Smooth muscle cell (in vitro differentiated cells): ENCODE measurements at regions not wholly inside any gene's neighbourhood (a gene's known extent, or its start where the extent isn't known, plus 50 kb on each side); places are given as distances from the start of the nearest gene placed in this dataset.

ENCODE experiments used
- DNase-seq: peaks from one replicate; lab custom pipeline; 2025; ENCODE audit not compliant: unreplicated experiment; lab: John Stamatoyannopoulos, UW
- H2AFZ ChIP-seq: fragments of 200-600 bp; sonication (generic); 2 replicates; pipeline ENCODE4 v1.6.0; 2016; ENCODE audit warnings: antibody characterized with exemption, low read depth, mild to moderate bottlenecking
- H3F3A ChIP-seq: fragments of 200-600 bp; sonication (generic); 2 replicates; pipeline ENCODE4 v1.6.0; 2017; ENCODE audit warnings: antibody characterized with exemption, low read depth
- H3K27ac ChIP-seq: fragments of 200-600 bp; sonication (generic); 2 replicates; pipeline ENCODE4 v1.5.1; 2016; ENCODE audit warnings: low read depth, mild to moderate bottlenecking
- H3K27me3 ChIP-seq: fragments of 200-600 bp; sonication (generic); 2 replicates; pipeline ENCODE4 v1.6.1; 2016; ENCODE audit warnings: low read depth, mild to moderate bottlenecking
- H3K36me3 ChIP-seq: fragments of 200-600 bp; sonication (generic); 2 replicates; pipeline ENCODE4 v1.5.1; 2016; ENCODE audit warnings: low read depth
- H3K4me1 ChIP-seq: fragments of 200-600 bp; sonication (generic); 2 replicates; pipeline ENCODE4 v1.5.1; 2016; ENCODE audit warnings: low read depth
- H3K4me2 ChIP-seq: fragments of 200-600 bp; sonication (generic); 2 replicates; pipeline ENCODE4 v1.6.0; 2016; ENCODE audit warnings: mild to moderate bottlenecking
- H3K4me3 ChIP-seq: fragments of 200-600 bp; sonication (generic); 2 replicates; pipeline ENCODE4 v1.5.1; 2016; ENCODE audit warnings: mild to moderate bottlenecking
- H3K79me2 ChIP-seq: fragments of 200-600 bp; sonication (generic); 2 replicates; pipeline ENCODE4 v1.6.0; 2016; ENCODE audit warnings: low read depth, mild to moderate bottlenecking
- H3K9ac ChIP-seq: fragments of 200-600 bp; sonication (generic); 2 replicates; pipeline ENCODE4 v1.6.0; 2016; ENCODE audit warnings: low read depth
- H3K9me3 ChIP-seq: fragments of 200-600 bp; sonication (generic); replicated peaks from 2 replicates; pipeline ENCODE4 v1.5.1; 2016; ENCODE audit warnings: low read depth
- H4K20me1 ChIP-seq: fragments of 200-600 bp; sonication (generic); 2 replicates; pipeline ENCODE4 v1.6.0; 2016; ENCODE audit warnings: low read depth
- WGBS: methylation state at CpG from one replicate; pipeline ENCODE4 v1.1.7; 2016; ENCODE audit warnings: low lambda C conversion rate; 5-methylcytosine and 5-hydroxymethylcytosine counted together
- TF ChIP-seq, protein P1 (sequence below): fragments of 200-600 bp; sonication (generic); IDR thresholded peaks from 2 replicates; pipeline ENCODE4 v1.5.1; 2017; ENCODE audit warnings: borderline replicate concordance, mild to moderate bottlenecking, antibody characterized with exemption; ENCODE audit not compliant: insufficient read depth, poor library complexity, severe bottlenecking

DNA sequence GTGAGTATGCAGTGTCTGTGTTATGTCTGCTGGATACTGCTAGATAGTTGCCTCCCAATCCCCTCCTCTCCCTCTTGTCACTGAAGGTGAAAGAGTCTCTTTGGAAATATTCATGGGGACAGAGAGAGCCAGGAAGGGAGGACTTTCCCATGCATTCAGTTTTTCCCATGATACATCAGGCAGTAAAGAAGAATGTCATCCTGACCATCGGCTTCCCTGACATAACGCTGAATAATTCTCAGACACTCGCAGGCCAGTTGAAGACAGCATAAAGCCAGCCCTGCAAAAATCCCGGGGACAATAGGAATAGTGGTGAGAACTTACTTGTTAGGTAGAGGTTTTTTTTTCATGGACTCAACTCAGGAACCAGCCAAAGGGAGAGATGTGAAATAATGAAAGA, 58.1 kb downstream of the KLF4 start:
- Histone ChIP-seq H3K4me3 (no peak overlapping the region), H3K4me1 (no peaks in the 10 kb centered on the region), H3K79me2 (no peaks in the 10 kb centered on the region), H3K27me3 (no peaks in the 10 kb centered on the region), H3K4me2 (no peak overlapping the region), H3F3A (no peaks in the 10 kb centered on the region), H2AFZ (no peak overlapping the region), H3K36me3 (no peaks in the 10 kb centered on the region), H3K9me3 (no peaks in the 10 kb centered on the region), H3K9ac (no peak overlapping the region), H3K27ac (no peak overlapping the region), H4K20me1 (no peaks in the 10 kb centered on the region)
- DNase-seq = no peak
- 86% methylated on average over 4 of the region's 4 CpGs for WGBS
- TF ChIP-seq, protein P1, sequence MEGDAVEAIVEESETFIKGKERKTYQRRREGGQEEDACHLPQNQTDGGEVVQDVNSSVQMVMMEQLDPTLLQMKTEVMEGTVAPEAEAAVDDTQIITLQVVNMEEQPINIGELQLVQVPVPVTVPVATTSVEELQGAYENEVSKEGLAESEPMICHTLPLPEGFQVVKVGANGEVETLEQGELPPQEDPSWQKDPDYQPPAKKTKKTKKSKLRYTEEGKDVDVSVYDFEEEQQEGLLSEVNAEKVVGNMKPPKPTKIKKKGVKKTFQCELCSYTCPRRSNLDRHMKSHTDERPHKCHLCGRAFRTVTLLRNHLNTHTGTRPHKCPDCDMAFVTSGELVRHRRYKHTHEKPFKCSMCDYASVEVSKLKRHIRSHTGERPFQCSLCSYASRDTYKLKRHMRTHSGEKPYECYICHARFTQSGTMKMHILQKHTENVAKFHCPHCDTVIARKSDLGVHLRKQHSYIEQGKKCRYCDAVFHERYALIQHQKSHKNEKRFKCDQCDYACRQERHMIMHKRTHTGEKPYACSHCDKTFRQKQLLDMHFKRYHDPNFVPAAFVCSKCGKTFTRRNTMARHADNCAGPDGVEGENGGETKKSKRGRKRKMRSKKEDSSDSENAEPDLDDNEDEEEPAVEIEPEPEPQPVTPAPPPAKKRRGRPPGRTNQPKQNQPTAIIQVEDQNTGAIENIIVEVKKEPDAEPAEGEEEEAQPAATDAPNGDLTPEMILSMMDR = no peak

DNA sequence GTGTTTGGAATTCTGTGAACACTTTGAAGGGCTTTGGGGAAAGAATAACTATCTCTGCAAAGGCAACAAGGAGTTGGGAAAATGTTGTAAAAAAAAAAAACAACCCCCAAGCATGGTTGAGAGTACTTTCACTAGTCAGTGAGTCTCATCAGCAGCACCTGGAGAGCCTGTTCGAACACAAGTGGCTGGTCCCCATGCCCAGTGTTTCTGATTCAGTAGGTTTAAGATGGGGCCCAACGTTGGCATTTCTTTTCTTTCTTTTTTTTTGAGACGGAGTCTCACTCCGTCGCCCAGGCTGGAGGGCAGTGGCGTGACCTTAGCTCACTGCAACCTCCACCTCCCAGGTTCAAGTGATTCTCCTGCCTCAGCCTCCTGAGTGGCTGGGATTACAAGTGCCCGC, 59.5 kb downstream of the KLF4 start:
- no peak overlapping the region for H2AFZ ChIP-seq
- no peaks in the 10 kb centered on the region for H3K9me3 ChIP-seq
- no peak overlapping the region for H3K4me3 ChIP-seq
- no peak overlapping the region for H3K27ac ChIP-seq
- H3K36me3 ChIP-seq = no peaks in the 10 kb centered on the region
- no peak for DNase-seq
- H3K27me3 ChIP-seq = no peaks in the 10 kb centered on the region
- H3K4me2 ChIP-seq = no peak overlapping the region
- no peaks in the 10 kb centered on the region for H3K79me2 ChIP-seq
- H3K9ac ChIP-seq = no peak overlapping the region
- WGBS = 97% methylated on average over 7 of the region's 7 CpGs
- no peaks in the 10 kb centered on the region for H3F3A ChIP-seq
- TF ChIP-seq, protein P1 = no peak
- H4K20me1 ChIP-seq = no peaks in the 10 kb centered on the region
- H3K4me1 ChIP-seq = peaks cover under 1% of the 10 kb centered on the region

DNA sequence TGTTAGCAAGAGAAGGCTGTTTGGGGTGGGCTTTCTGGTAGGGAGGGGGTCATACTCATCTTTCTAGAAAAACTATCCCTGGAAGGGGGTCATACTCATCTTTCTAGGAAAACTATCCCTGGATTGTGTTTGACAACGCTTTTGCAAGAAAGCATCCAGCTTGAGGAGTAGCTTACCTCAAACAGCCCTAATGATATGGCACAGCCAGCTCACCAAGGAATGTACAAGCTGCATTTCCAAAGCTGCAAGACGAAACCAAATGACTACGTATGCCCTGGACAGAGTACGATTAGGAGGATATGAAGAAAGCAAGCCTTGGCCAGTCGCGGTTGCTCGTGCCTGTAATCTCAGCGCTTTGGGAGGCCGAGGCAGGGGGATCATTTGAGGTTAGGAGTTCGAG, 63.4 kb downstream of the KLF4 start:
- no peak overlapping the region for H3K4me2 ChIP-seq
- TF ChIP-seq, protein P1 = no peak
- 89% methylated on average over 10 of the region's 10 CpGs for WGBS
- H3K27ac ChIP-seq = no peak overlapping the region
- no peaks in the 10 kb centered on the region for H3K9me3 ChIP-seq
- no peak overlapping the region for H3K9ac ChIP-seq
- H2AFZ ChIP-seq = no peak overlapping the region
- DNase-seq = no peak
- H3K4me1 ChIP-seq = peaks cover 5% of the 10 kb centered on the region
- no peak overlapping the region for H3K4me3 ChIP-seq
- no peaks in the 10 kb centered on the region for H4K20me1 ChIP-seq
- H3K36me3 ChIP-seq = no peaks in the 10 kb centered on the region
- H3K27me3 ChIP-seq = no peaks in the 10 kb centered on the region
- H3F3A ChIP-seq = no peaks in the 10 kb centered on the region
- H3K79me2 ChIP-seq = no peaks in the 10 kb centered on the region
